ENCODE measurements at regions not wholly inside any gene's neighbourhood (a gene's known extent, or its start where the extent isn't known, plus 50 kb on each side); places are given as distances from the start of the nearest gene placed in this dataset.

GRCh38 chr14:83470466-83470865, 1936.8 kb upstream of the SEL1L start (continued):
- TF ChIP-seq RELA (CRISPR knock-in tag; IDR thresholded peaks at IDR 0.05; ENCODE audit: borderline replicate concordance): no peak
- TF ChIP-seq E2F5 (CRISPR knock-in tag; IDR thresholded peaks at IDR 0.05): no peak
- TF ChIP-seq USF1 (CRISPR knock-in tag; IDR thresholded peaks at IDR 0.05): no peak
- no peak for TF ChIP-seq NR2C2 (CRISPR knock-in tag; IDR thresholded peaks at IDR 0.05)

- Mint-ChIP-seq H3K9me3 (no peaks in the 10 kb centered on the region), H3K36me3 (no peaks in the 10 kb centered on the region), H3K27ac (no peak overlapping the region), H3K4me3 (no peak overlapping the region), H3K4me1 (0 out of 2 replicates have a peak, but pooled peaks cover 4% of the 10 kb centered on the region), H3K27me3 (ENCODE audit: low read depth) (no peaks in the 10 kb centered on the region)
- ChIA-PET POLR2A (no interaction called here), CTCF (no interaction called here)
- DNase-seq (ENCODE audit: low spot score) (no peak), ATAC-seq (no peak)
- TF ChIP-seq ATF6 (CRISPR knock-in tag; IDR thresholded peaks at IDR 0.05) (no peak), FOXK1 (CRISPR knock-in tag; IDR thresholded peaks at IDR 0.05) (no peak), ZNF138 (CRISPR knock-in tag; conservative IDR thresholded peaks at IDR 0.05) (no peak), IRF2 (CRISPR knock-in tag; IDR thresholded peaks at IDR 0.05; ENCODE audit: borderline replicate concordance, low read depth) (no peak), E2F5 (CRISPR knock-in tag; IDR thresholded peaks at IDR 0.05) (no peak), AFF4 (CRISPR knock-in tag; IDR thresholded peaks at IDR 0.05; ENCODE audit: borderline replicate concordance) (no peak), IRF1 (CRISPR knock-in tag; IDR thresholded peaks at IDR 0.05) (no peak), CREM (CRISPR knock-in tag; IDR thresholded peaks at IDR 0.05) (no peak), STAT6 (CRISPR knock-in tag; conservative IDR thresholded peaks at IDR 0.05; ENCODE audit: low read depth) (no peak), GABPB1 (CRISPR knock-in tag; IDR thresholded peaks at IDR 0.05) (no peak), ZNF425 (CRISPR knock-in tag; conservative IDR thresholded peaks at IDR 0.05) (no peak), ZNF263 (CRISPR knock-in tag; IDR thresholded peaks at IDR 0.05; ENCODE audit: low read depth) (no peak), PRDM15 (CRISPR knock-in tag; IDR thresholded peaks at IDR 0.05) (no peak)
Observed at GRCh38 chr14:83470959-83471695, 1937.5 kb upstream of the SEL1L start.

Data from WTC11 (cell line).